ENCODE measurements at regions not wholly inside any gene's neighbourhood (a gene's known extent, or its start where the extent isn't known, plus 50 kb on each side); places are given as distances from the start of the nearest gene placed in this dataset.

- intact Hi-C loops (cut with DNase I), result no loop called here
- TF ChIP-seq POLR2A (IDR thresholded peaks at IDR 0.05) (no peak), POLR2AphosphoS5 (IDR thresholded peaks at IDR 0.05; ENCODE audit: insufficient read depth in 1 of 2, low read depth in 1 of 2) (no peak)
- TF ChIP-seq, protein P1, sequence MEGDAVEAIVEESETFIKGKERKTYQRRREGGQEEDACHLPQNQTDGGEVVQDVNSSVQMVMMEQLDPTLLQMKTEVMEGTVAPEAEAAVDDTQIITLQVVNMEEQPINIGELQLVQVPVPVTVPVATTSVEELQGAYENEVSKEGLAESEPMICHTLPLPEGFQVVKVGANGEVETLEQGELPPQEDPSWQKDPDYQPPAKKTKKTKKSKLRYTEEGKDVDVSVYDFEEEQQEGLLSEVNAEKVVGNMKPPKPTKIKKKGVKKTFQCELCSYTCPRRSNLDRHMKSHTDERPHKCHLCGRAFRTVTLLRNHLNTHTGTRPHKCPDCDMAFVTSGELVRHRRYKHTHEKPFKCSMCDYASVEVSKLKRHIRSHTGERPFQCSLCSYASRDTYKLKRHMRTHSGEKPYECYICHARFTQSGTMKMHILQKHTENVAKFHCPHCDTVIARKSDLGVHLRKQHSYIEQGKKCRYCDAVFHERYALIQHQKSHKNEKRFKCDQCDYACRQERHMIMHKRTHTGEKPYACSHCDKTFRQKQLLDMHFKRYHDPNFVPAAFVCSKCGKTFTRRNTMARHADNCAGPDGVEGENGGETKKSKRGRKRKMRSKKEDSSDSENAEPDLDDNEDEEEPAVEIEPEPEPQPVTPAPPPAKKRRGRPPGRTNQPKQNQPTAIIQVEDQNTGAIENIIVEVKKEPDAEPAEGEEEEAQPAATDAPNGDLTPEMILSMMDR (IDR thresholded peaks at IDR 0.05), result no peak
- Histone ChIP-seq H3K9me3 (no peaks in the 10 kb centered on the region), H3K4me1 (peaks cover 3% of the 10 kb centered on the region), H3K27me3 (no peaks in the 10 kb centered on the region), H3K36me3 (no peaks in the 10 kb centered on the region), H3K4me3 (no peak overlapping the region), H3K27ac (no peak overlapping the region)
- DNase-seq (ENCODE audit: extremely low spot score in 2 of 2), result no peak
Observed at GRCh38 chr13:90385781-90386489, 961.6 kb upstream of the MIR17HG start.

DNA sequence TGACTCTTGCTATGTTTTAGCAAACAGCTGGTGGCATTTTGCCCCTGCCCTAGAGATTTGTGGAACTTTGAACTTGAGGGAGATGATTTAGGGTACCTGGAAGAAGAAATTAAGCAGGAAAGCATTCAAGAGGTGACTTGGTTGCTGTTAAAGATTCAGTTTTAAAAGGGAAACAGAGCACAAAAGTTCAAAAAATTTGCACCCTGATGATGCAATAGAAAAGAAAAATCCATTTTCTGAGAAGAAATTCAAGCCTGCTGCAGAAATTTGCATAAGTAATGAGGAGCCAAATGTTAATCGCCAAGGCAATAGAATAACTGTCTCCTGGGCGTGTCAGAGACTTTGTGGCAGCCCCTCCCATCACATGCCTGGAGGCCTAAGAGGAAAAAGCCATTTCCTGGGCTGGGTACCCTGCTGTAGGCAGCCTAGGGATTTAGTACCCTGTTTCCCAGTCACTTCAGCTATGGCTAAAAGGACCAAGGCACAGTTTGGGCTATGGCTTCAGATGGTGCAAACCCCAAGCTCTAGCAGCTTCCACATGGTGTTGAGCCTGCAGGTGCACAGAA, 958.5 kb upstream of the MIR17HG start:
- Histone ChIP-seq H3K27ac (no peak overlapping the region), H3K27me3 (no peaks in the 10 kb centered on the region), H3K36me3 (no peaks in the 10 kb centered on the region), H3K9me3 (no peaks in the 10 kb centered on the region), H3K4me1 (no peaks in the 10 kb centered on the region), H3K4me3 (no peak overlapping the region)
- TF ChIP-seq, protein P1 (IDR thresholded peaks at IDR 0.05), result no peak
- no peak for TF ChIP-seq POLR2AphosphoS5 (IDR thresholded peaks at IDR 0.05; ENCODE audit: insufficient read depth in 1 of 2, low read depth in 1 of 2)
- TF ChIP-seq POLR2A (IDR thresholded peaks at IDR 0.05), result no peak
- intact Hi-C loops (cut with DNase I), result no loop called here
- DNase-seq (ENCODE audit: extremely low spot score in 2 of 2), result no peak

DNA sequence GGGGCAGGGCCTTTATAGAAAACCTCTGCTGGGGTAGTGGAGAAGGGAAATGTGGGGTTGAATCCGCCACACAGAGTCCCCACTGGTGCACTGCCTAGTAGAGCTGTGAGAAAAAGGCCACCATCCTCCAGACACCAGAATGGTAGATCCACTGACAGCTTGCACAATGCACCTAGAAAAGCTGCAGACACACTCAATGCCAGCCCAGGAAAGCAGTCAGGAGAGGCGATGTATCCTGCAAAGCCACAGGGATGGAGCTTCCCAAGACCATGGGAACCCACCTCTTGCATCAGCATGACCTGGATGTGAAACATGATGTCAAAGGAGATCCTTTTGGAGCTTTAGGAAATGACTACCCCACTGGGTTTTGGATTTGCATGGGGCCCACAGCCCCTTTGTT, 958.0 kb upstream of the MIR17HG start:
- no peaks in the 10 kb centered on the region for H3K27me3 ChIP-seq
- no peaks in the 10 kb centered on the region for H3K9me3 ChIP-seq
- TF ChIP-seq POLR2A (IDR thresholded peaks at IDR 0.05) (no peak), POLR2AphosphoS5 (IDR thresholded peaks at IDR 0.05; ENCODE audit: insufficient read depth in 1 of 2, low read depth in 1 of 2) (no peak)
- TF ChIP-seq, protein P1 (IDR thresholded peaks at IDR 0.05), result no peak
- DNase-seq (ENCODE audit: extremely low spot score in 2 of 2), result no peak
- no peaks in the 10 kb centered on the region for H3K36me3 ChIP-seq
- H3K27ac ChIP-seq, result no peak overlapping the region
- H3K4me1 ChIP-seq, result no peaks in the 10 kb centered on the region
- H3K4me3 ChIP-seq, result no peak overlapping the region
- intact Hi-C loops (cut with DNase I), result no loop called here

GRCh38 chr13:90393408-90393807, 954.1 kb upstream of the MIR17HG start:
- intact Hi-C loops (cut with DNase I), result no loop called here

More at GRCh38 chr13:90393408-90393807, 954.1 kb upstream of the MIR17HG start:
- H3K4me1 ChIP-seq, result no peaks in the 10 kb centered on the region
- TF ChIP-seq POLR2AphosphoS5 (IDR thresholded peaks at IDR 0.05; ENCODE audit: insufficient read depth in 1 of 2, low read depth in 1 of 2) (no peak), POLR2A (IDR thresholded peaks at IDR 0.05) (no peak)
- TF ChIP-seq, protein P1 (IDR thresholded peaks at IDR 0.05), result no peak
- H3K9me3 ChIP-seq, result no peaks in the 10 kb centered on the region
- H3K36me3 ChIP-seq, result no peaks in the 10 kb centered on the region
- no peak overlapping the region for H3K4me3 ChIP-seq
- no peak overlapping the region for H3K27ac ChIP-seq
- no peak for DNase-seq (ENCODE audit: extremely low spot score in 2 of 2)
- no peaks in the 10 kb centered on the region for H3K27me3 ChIP-seq

Data from vagina (tissue), 2 donors.